SKM-1 (cell line): ENCODE measurements at regions not wholly inside any gene's neighbourhood (a gene's known extent, or its start where the extent isn't known, plus 50 kb on each side); places are given as distances from the start of the nearest gene placed in this dataset.
"Not testable (repeated sequence)": the region's sequence is repeated elsewhere in the genome, so short reads cannot be mapped to it uniquely, and the experiment has no call there.

Experiments
- DNase-seq: peaks from one replicate; lab custom pipeline; 2025; ENCODE audit not compliant: unreplicated experiment; lab: John Stamatoyannopoulos, UW

DNA sequence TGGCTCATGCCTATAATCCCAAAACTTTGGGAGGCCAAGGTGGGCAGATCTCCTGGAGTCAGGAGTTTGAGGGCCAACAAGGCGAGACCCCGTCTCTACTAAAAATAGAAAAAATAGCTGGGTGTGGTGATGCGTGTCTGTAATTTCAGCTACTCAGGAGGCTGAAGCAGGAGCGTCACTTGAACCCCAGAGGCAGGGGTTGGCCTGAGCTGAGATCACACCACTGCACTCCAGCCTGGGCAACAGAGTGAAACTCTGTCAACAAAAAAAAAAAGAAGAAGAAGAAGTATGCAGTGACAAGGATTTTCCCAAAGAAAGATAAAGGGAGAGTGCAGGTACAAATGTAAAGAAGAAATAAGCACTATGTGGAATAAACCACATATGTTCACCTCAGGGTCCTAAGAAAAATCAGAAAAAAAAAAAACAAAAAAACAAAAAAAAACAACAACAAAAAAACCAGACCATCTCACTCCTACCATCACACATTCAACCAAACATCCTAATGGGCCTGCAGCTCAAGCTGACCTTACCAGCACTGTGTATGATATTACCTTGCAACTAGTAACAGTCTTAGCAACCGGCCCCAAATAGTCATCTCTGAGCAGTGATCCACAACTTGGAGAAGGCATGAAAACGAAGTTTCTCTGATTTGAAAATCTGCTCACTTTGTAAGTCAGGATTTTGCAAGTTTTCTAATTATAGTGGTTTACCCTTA lies 296.7 kb upstream of the PROK2 start:
- no peak for DNase-seq

DNA sequence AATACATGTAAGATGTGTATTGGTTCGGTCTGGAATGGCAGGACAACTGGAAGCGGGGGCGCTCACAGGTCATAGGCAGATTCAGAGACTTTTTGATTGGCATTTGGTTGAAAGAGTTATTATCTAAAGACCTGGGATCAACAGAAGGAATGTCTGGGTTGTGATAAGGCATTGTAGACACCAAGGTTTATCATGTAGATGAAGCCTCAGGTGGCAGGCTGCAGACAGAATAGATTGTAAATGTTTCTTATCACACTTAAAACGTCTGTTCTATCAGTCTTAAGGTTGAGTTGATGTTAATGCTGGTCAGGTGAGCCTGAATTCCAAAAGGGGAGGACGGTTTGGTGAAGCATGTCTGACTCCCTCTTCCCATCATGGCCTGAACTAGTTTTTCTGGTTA lies 295.9 kb upstream of the PROK2 start:
- no peak for DNase-seq

DNA sequence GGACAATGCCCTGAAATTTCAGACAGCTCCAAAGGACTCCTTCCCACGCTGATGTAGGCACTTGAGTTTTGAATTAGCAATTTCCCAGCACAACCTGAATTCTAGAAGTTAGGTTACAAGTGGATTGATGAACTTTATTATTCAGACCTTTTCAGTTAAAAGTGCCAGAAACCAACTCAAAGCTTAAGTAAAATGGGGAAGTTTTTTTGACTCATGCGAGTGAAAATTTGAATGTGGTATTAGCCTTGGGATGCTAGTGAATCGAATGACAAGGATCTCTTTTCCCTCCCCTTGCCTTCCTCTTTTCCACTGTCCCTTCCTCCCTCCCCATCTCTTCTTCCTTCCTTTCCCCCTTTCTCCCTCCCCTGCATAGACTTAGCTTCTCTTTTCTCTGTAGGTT lies 295.1 kb upstream of the PROK2 start:
- DNase-seq = no peak

DNA sequence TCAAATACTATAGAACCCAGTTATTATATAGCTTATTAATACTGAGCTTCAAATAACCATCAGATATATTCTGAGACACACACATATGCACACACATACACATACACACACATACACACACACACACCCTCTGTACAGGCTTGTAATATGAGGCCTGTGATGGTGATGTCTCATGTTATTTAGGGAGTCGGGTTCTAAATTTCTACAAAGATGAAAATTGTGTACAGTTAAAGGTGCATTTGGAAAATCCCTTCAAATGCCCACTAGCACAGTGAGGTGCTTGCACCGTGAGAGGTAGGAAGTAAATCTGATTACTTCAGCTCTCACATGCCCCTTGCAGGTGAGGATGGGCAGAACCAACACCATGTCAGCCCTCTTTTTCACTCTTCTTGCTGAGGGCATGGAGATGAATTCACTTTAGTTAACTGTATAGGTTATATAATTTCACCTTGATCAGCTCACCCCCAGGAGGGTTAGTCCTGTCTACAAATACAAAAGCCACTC lies 294.5 kb upstream of the PROK2 start:
- DNase-seq = no peak

DNA sequence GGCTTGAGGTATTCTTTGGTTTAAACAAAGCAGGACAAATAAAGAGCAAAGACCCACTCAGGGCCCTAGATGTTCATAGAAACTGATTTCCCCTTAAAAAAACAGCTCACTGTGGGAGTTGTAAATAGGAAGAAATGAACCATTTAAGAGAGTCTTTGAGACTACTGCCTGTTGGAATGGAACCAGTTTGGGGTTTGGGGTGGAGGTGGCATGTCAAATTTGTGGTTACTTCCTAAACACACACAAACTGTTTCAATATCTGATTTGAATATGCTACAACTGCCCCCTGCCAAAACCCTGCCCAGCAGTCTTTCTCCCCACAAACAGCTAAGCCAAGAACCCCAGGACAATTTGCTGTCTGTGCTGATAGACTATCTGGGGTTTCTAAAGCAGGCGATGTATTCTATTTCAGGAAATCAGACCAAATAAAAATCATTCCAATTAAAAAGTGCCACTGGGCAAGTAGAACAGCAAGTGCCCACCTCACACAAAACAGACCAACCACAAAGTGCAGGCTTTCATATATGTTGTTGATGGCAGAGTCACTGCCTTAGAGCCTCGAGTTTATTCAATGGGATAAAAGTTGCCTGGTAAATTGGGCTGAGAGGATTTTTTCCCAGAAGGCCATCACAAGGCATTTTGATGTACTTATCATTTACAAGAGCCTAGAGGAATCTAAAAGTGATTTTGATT lies 293.9 kb upstream of the PROK2 start:
- no peak for DNase-seq

DNA sequence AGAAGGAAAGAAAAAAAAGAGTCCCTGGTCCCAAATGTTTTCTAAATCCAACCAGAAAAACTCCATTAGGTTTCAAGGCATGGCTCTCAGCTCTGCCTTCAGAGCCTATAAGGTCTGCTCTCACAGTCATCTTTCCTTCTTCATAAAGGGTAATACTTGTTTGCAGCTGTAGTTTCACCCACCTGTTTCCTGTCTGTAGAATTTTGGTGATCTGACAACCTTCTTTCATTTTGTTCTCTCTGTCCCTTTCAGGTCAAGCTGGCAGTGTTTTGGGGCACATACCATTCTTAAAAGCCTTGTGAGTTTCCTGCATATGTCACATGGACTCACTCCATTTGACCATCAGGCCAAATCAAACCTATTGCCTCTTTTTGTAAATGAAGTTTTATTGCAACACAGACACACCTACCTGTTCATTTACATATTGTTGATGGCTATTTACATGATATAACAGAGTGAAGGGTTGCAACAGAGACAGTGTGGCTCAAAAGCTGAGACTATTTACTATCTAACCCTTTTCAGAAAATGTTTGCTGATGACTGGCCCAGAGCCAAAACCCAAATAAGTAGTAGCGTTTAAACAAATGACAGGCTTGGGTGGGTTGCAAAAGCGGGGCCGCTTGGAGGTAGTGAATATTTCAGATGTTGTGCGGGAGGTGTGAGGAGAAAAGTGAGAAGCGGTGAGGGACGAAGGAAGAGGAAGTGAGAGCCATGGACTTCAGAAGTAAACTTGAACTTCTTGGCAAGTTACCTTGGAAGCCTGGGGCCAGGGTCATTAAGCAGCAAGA lies 292.7 kb upstream of the PROK2 start:
- peak; percentile 57 for DNase-seq

DNA sequence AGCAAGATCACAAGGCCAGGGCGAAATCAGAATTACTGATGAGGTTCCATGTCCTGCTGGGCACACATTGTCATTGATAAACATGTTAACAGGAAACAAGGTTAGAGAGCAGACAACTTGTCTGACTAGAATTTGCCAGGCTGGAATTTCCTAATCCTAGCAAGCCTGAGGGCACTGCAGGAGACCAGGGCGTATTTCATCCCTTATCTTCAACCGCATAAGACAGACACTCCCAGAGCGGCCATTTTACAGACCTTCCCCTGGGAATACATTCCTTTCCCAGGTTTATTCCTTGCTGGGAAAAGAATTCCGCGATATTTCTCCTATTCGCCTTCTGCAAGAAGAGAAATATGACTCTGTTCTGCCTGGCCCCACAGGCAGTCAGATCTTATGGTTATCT lies 290.9 kb upstream of the PROK2 start:
- DNase-seq = not testable (repeated sequence)

DNA sequence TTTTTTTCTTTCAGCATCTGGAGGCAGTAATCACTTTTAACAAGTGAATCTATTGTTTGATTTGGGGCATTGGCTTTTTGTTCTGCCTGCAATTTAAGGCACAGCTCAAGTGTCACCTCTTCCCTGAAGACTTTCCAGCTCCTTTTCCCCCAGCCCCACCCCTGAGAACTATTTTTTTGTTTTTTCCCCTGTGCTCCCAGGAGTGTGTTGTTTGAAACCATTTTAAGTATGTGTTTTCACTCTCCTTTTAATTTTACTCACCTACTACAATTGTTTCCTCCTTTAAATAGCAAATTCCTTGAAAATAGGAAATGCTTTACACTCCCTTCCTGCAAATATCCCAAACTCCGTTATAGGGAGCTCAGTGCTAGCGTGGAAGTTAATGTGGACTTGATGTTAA lies 286.7 kb upstream of the PROK2 start:
- no peak for DNase-seq

DNA sequence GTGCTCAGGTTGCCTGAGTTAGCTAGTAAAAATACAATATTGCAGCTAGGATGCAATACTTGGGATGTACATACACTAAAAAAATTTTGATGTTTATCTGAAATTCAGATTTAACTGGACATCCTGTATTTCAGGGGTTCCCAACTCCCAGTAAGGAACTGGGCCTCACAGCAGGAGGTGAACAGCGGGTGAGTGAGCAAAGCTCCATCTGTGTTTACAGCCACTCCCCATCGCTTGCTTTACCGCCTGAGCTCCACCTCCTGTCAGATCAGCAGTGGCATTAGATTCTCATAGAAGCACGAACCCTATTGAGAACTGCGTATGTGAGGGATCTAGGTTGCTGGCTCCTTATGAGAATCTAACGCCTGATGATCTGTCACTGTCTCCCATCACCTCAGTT lies 285.1 kb upstream of the PROK2 start:
- no peak for DNase-seq

DNA sequence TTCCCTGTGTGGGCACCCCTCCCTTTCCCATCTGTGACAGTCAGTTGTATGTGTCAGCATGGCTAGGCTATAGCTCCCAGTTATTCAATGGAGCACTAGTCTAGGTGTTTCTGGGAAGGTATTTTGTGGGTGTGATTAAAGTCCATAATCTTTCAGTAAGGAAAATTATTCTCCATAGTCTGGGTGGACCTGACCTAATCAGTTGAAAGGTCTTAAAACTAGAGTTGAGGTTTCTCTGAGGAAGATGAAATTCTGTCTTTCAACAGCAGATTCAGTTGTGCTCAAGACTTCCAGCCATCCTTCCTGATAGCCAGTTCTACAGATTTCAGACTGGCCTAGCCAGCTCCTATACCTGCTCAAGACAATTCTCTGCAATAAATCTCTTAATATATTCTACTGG lies 284.6 kb upstream of the PROK2 start:
- no peak for DNase-seq

DNA sequence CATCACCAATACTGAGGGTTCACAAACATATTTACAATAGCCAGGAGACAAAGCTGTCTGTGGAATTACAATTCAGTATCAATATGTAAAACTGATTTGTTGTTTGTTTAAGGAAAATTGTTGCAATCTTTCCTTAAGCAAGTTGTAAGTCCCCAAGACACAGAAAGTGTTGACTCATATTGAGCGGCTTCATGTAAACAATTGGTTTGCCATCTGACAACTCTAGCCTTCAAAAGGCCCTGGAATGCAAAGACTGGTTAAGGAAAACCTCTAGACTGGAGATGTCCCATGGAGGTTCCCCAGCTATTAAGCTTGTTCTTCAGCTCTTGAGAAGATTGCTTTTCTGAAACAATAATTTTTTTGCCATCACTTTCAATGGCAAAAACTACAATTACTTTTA lies 283.7 kb upstream of the PROK2 start:
- DNase-seq = no peak

DNA sequence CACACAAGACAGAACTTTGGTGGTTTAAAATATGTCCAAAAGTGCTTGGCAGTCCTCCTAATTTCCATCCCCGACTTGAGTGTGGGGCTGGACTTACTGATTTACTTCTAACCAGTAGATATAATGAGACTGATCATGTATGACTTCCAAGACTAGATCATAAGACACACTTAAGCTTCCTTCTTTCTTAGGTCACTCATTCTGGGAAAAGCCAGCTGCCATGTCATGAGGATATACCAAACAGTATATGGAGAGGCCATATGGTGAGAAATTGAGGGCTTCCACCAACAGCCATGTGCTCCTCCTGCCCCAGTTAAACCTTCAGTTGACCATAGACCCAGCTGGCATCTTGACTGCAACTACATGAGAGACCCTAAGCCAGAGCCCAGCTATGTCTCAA lies 282.8 kb upstream of the PROK2 start:
- DNase-seq = no peak

DNA sequence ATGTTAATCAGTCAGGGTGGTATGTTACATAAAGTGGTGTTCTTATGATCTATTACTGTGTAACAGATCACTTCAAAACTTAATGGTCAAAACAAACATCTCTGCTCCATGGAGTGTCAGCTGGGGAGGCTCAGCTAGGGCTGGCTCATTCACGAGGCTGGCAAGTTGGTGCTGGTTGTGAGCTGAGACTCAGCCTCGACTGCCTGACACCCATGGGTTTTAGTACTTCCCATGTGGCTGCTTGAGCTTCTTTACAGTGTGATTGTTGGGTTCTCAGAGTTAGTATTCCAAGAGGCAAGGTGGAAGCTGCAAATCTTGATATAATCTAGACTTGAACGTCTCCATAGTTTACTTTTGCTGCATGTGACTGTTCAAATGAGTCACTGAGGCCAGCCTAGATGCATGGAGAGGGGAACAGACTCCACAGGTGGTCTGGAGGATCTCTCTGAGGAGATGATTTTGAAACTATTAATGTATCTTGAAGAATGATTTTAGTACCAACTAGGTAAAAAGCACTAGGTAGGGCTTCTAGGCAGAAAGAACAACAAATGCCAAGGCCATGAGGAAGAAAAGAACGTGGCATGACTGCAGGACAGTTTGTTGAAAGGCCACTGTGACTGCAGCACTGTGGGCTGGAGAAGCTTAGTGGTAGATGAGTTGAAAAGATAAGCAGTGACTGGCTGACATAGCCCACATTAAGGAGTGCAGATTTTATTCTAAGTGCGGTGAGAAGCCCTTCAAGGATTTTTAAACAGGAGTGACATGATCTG lies 281.1 kb upstream of the PROK2 start:
- no peak for DNase-seq

DNA sequence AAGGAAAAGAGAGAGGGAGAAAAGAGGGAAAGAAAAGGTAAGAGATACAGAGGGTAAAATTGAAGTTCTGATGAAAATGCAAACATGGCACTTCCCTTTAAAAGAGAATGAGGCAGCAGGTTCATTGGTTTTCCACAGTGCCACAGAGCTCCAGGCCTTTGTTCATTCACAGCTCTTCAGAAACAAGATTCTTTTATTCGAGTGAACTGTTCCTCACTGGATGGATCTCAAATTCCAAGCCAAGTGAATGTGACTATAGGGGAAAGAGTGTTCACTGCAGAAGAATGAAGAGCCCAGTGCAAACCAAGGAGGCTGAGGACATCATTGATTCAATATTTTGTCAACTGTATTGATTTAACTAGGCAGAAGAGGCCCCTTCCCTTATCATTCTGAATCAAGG lies 280.3 kb upstream of the PROK2 start:
- DNase-seq = no peak

DNA sequence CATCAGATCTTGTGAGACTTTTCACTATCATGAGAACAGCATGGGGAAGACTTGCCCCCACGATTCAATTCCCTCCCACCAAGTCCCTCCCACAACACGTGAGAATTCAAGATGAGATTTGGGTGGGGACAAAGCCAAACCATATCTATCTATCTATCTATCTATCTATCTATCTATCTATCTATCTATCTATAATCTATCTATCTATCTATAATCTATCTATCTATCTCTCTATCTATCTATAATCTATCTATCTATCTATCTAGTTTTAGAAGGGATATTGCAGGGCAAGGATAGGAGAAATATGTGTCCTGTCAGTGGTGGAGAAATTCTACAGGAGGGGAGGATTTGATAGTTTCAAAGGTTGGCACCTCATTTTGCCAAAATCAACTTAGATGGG lies 279.8 kb upstream of the PROK2 start:
- not testable (repeated sequence) for DNase-seq

DNA sequence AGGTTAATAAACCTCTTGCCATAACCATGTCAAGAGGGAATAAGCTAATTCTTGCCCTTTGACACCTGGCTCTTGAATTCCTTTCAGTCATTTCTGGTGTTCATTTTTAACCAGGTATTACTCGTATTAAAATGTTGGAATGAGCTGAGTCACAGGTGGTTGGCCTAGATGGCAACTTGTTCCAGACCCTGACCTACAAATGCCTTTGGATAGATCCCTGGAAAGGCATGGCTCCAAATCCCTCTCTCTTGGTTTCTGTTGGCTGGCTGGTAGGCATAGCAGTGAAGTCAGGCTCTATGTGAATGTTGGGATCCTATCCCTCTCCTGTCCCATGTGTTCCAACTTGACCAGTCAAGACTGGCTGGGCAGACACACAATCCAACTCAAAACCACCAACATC lies 277.1 kb upstream of the PROK2 start:
- DNase-seq = no peak

DNA sequence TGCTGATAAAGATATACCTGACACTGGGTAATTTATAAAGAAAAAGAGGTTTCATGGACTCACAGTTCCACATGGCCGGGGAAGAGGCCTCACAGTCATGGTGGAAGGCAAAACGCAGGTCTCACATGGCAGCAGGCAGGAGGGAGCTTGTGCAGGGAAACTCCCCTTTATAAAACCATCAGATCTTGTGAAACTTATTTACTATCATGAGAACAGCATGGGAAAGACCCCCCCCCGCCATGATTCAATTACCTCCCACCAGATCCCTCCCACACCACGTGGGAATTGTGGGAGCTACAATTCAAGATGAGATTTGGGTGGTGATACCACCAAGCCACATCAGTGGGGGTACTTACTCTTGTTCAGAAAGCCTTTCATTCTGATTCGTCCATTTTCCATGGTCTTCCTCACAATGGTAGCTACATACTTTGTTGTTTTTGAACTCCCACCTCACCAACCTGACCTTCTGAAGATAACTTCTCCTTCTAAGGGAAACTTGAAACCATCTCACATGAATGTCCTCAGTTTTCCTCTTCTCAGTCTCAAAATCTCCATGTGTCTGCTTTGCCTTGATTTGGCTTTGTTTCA lies 275.6 kb upstream of the PROK2 start:
- DNase-seq = no peak

DNA sequence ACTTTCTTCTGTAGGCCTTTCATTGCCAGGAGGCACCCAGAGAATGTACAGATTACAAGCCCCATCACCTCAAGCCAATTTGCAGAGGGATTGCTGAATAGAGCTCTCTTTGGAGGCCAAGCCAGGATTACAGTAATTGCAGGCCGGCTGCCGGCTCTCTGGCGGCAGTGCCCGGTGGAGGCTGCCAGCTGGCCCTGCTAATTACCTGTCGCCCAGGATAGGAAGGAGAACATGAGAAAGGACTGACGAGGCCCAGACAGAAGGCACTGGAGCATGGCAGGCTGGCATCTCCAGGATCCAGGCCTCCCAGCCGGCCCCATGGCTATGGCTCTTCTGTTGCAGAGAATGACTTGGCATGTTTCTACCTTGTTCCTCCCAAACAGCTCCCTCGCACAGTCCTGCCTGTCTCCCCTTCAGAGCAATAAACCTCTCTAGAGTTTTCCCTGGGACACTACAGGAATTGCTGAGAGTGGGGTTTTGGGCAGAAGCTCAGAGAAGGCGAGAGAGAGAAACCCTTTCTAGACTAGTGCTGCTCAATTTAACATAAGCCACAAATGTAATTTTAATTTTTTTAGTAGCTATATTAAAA lies 273.6 kb upstream of the PROK2 start:
- no peak for DNase-seq

DNA sequence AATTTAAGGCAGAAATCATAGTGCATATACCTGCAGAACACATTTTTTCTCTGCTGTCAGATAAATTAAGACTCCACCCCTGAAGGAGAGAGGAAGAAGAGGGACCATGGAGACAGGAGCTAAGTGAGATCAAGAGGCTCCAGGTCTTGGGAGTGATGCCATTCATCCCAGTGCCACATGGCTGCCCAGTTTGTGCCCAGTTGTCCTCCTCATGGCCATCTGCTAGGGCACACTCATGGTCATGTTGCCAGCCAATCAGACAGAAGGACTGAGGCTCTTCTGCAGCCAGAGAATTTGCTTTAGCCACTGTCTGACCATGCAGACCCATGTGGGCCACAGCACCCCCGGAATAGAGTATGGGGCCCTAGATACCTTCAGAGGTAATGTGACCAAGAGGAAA lies 270.5 kb upstream of the PROK2 start:
- no peak for DNase-seq

DNA sequence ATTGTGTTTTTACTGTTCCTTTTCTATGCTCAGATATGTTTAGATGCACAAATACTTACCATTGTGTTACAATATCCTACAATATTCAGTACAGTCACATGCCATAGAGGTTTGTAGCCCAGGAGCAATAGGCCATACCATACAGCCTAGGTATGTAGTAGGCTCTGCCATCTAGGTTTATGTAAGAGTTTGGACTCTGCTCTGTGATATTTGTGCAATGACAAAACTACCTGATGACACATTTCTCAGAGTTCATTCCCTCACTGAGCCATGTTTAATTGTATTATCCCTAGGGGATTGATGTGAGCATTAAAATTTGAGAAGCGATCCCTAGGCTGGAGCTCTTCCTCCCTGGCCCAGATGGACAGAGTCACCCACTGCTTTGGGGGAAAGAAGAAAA lies 270.0 kb upstream of the PROK2 start:
- no peak for DNase-seq
